Peyer's patch (tissue), 4 donors: ENCODE measurements at regions not wholly inside any gene's neighbourhood (a gene's known extent, or its start where the extent isn't known, plus 50 kb on each side); places are given as distances from the start of the nearest gene placed in this dataset.

Source experiments
- DNase-seq, 3 donors: peaks; one replicate each; pipeline ENCODE4 v3.0.0-alpha.2; 2017 to 2019
- H3K27ac ChIP-seq, 4 donors: fragments of 200-600 bp; sonication (generic); one replicate each; pipeline ENCODE4 v1.5.1; 2016 to 2019
- H3K27me3 ChIP-seq, 2 donors: fragments of 200-600 bp; sonication (generic); one replicate each; pipeline ENCODE4 v1.5.1; 2019
- H3K36me3 ChIP-seq, 3 donors: fragments of 200-600 bp; sonication (generic); one replicate each; pipeline ENCODE4 v1.5.1; 2016 to 2019
- H3K4me1 ChIP-seq, 4 donors: fragments of 200-600 bp; sonication (generic); one replicate each; pipeline ENCODE4 v1.5.1; 2016 to 2019
- H3K4me3 ChIP-seq, 4 donors: fragments of 200-600 bp; sonication (generic); 1 replicate in 3 of 4; 2 replicates in 1 of 4; pipeline ENCODE4 v1.5.1; 2016 to 2019; ENCODE audit warnings: mild to moderate bottlenecking in 1 of 4
- H3K9me3 ChIP-seq, 4 donors: fragments of 200-600 bp; sonication (generic); one replicate each; pipeline ENCODE4 v1.5.1; 2016 to 2019; ENCODE audit warnings: mild to moderate bottlenecking in 1 of 4
- POLR2A ChIP-seq, 2 donors: fragments of 450-650 bp; IDR thresholded peaks; one replicate each; pipeline ENCODE4 v1.5.1; 2017; ENCODE audit warnings: antibody characterized with exemption in 2 of 2, mild to moderate bottlenecking in 2 of 2, moderate library complexity in 2 of 2
- TF ChIP-seq, protein P1 (sequence below), 6 experiments: fragments of 450-650 bp in 4 of 6; fragments of 200-600 bp in 2 of 6; sonication (generic) in 1 of 6; IDR thresholded peaks; one replicate each; pipeline ENCODE4 v1.5.1; 2017 to 2019; ENCODE audit warnings: antibody characterized with exemption in 6 of 6, mild to moderate bottlenecking in 3 of 6, moderate library complexity in 1 of 6

DNA sequence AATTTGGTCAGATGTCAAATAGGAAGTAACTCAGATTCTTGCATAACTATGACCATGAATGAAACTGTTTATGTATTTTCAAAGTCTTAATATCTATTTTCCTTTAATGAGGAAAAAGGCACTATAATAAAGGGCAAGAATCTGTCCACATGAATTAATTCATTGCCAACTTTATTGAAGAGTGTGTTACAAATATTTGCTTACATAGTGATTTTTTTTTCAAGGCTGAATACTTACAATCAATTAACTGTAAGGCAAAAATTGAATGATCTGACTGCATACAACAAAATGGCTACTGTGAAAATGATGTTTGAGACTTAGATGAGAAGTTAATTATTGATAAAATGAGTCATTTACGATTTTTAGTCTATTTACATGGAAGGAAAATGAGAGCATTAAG, 475.0 kb downstream of the DNAJB9 start:
- Histone ChIP-seq H3K27me3 (no peaks in the 10 kb centered on the region), H3K36me3 (no peaks in the 10 kb centered on the region), H3K4me3 (no peak overlapping the region), H3K27ac (no peak overlapping the region), H3K9me3 (no peaks in the 10 kb centered on the region), H3K4me1 (no peaks in the 10 kb centered on the region)
- DNase-seq: no peak
- TF ChIP-seq POLR2A (IDR thresholded peaks at IDR 0.05): no peak
- TF ChIP-seq, protein P1, sequence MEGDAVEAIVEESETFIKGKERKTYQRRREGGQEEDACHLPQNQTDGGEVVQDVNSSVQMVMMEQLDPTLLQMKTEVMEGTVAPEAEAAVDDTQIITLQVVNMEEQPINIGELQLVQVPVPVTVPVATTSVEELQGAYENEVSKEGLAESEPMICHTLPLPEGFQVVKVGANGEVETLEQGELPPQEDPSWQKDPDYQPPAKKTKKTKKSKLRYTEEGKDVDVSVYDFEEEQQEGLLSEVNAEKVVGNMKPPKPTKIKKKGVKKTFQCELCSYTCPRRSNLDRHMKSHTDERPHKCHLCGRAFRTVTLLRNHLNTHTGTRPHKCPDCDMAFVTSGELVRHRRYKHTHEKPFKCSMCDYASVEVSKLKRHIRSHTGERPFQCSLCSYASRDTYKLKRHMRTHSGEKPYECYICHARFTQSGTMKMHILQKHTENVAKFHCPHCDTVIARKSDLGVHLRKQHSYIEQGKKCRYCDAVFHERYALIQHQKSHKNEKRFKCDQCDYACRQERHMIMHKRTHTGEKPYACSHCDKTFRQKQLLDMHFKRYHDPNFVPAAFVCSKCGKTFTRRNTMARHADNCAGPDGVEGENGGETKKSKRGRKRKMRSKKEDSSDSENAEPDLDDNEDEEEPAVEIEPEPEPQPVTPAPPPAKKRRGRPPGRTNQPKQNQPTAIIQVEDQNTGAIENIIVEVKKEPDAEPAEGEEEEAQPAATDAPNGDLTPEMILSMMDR (IDR thresholded peaks at IDR 0.05): no peak

DNA sequence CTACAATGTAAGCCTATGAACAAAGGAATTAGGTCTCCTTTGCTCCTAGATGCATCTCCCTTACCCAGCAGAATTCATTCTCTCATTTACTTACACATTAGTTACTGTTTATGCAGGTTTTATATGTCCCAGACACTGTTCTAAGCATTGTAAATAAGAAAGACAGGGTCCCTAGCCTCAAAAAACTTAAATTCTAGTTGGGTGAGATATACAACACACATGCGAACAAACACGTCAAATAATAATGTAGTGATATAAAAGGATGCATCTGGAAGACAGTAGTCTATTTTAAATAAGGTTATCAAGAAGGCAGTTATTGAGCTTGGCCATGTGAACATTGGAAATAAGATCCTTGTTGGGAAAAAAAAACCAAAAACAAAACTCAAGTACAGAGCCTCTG, 479.7 kb downstream of the DNAJB9 start:
- H3K27ac ChIP-seq: no peak overlapping the region
- no peak for TF ChIP-seq POLR2A (IDR thresholded peaks at IDR 0.05)
- TF ChIP-seq, protein P1 (IDR thresholded peaks at IDR 0.05): no peak
- H3K27me3 ChIP-seq: no peaks in the 10 kb centered on the region
- no peaks in the 10 kb centered on the region for H3K9me3 ChIP-seq
- no peaks in the 10 kb centered on the region for H3K36me3 ChIP-seq
- DNase-seq: no peak
- H3K4me1 ChIP-seq: no peaks in the 10 kb centered on the region
- no peak overlapping the region for H3K4me3 ChIP-seq

DNA sequence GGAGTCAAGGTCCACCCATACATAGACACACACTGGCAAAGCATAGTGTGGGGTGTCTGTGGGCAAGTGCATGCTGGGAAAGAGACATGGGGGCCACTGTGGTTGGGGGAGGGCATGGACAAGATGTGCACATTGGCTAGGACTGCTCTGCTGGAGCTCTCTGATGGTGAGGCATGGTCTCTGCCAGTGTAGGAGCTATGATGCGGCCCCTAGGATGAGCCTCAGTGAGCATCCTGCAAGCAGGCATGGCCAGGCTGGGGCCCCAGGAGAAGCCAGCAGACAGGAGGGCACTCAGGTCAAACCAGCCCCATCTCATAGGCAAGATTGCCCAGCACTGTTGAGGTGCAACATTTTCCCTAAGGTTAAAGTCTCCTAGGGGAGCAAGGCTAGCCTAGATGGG, 489.4 kb downstream of the DNAJB9 start:
- TF ChIP-seq, protein P1 (IDR thresholded peaks at IDR 0.05): no peak
- no peak for TF ChIP-seq POLR2A (IDR thresholded peaks at IDR 0.05)
- H3K9me3 ChIP-seq: no peaks in the 10 kb centered on the region
- H3K36me3 ChIP-seq: no peaks in the 10 kb centered on the region
- DNase-seq: no peak
- H3K4me3 ChIP-seq: no peak overlapping the region
- no peaks in the 10 kb centered on the region for H3K27me3 ChIP-seq
- H3K27ac ChIP-seq: no peak overlapping the region
- H3K4me1 ChIP-seq: no peaks in the 10 kb centered on the region

DNA sequence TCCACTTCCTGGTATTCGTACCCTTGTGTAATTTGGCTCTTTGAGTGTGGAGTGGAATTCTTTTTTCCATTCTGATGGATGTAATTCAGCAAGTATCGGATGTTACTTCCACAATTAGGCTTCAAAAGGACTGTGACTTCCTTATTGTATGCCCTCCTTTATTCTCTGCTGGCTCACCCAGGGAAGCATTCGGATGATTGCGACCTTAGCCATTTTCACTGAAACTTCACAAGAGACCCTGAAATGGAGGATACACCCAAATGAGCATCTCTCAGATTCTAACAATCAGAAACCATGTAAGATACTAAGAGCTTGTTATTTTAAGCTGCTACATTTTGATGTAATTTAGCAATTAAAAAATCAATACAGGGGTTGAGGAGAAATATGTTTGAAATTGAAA, 493.1 kb downstream of the DNAJB9 start:
- no peaks in the 10 kb centered on the region for H3K9me3 ChIP-seq

DNA sequence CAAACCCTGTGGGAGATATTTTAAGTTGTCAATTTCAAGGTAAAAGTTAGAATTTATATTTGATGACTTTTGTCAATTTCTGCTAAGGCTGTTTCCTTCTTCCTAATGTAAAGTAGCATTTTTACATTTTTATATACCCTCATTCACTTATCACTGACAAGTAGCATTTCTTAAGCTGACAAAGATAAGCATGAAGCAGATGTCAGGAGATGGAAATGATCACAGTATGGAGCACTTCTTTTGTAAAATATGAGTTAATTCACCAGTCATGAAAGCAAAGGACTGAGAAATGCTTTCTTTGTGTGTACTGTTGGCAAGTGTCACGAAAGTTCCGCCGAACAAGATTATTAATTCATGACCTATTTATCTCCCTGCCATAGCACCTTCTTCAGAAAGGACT, 503.9 kb downstream of the DNAJB9 start:
- Histone ChIP-seq H3K9me3 (no peaks in the 10 kb centered on the region), H3K36me3 (no peaks in the 10 kb centered on the region), H3K27me3 (no peaks in the 10 kb centered on the region), H3K27ac (no peak overlapping the region), H3K4me1 (no peaks in the 10 kb centered on the region), H3K4me3 (no peak overlapping the region)
- TF ChIP-seq POLR2A (IDR thresholded peaks at IDR 0.05): no peak
- TF ChIP-seq, protein P1 (IDR thresholded peaks at IDR 0.05): no peak
- DNase-seq: no peak

More for the DNA sequence above, 493.1 kb downstream of the DNAJB9 start:
- Histone ChIP-seq H3K27ac (no peak overlapping the region), H3K36me3 (no peaks in the 10 kb centered on the region), H3K27me3 (no peaks in the 10 kb centered on the region), H3K4me3 (no peak overlapping the region), H3K4me1 (no peaks in the 10 kb centered on the region)
- no peak for DNase-seq
- no peak for TF ChIP-seq POLR2A (IDR thresholded peaks at IDR 0.05)
- TF ChIP-seq, protein P1 (IDR thresholded peaks at IDR 0.05): no peak

DNA sequence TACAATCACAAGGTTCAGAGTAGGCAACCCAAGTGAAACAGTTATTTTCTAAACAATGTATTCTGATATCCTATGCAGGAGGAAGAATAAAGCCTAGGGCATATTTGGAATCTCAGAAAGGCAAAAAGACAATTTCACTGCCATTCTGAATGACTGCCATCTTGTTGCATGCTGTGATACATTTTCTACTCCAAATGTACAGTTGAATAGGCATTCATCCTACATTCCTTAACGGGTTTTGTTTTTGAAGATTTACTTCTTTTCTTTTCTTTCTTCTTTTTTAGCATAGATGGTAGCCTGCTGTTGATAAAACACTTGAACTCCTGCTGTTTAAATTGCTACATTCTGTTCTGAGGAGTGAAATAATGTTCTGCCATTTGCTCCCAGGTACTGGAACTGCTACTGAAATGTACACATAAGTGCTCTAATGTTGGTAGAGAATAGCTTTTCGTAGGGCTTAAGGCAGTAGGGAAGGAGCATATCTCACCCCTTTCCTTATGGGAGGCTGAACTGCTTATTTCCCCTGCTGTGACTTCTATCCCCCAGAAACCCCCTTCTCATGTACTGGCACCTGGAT, 506.8 kb downstream of the DNAJB9 start:
- TF ChIP-seq, protein P1 (IDR thresholded peaks at IDR 0.05): no peak
- TF ChIP-seq POLR2A (IDR thresholded peaks at IDR 0.05): no peak
- Histone ChIP-seq H3K4me1 (no peaks in the 10 kb centered on the region), H3K27me3 (no peaks in the 10 kb centered on the region), H3K9me3 (no peaks in the 10 kb centered on the region), H3K27ac (no peak overlapping the region), H3K4me3 (no peak overlapping the region), H3K36me3 (no peaks in the 10 kb centered on the region)
- DNase-seq: no peak
